HG02759 (cell line): ENCODE measurements at regions not wholly inside any gene's neighbourhood (a gene's known extent, or its start where the extent isn't known, plus 50 kb on each side); places are given as distances from the start of the nearest gene placed in this dataset.
"Not testable (repeated sequence)": the region's sequence is repeated elsewhere in the genome, so short reads cannot be mapped to it uniquely, and the experiment has no call there.

Experiments
- ATAC-seq: cut with Tn5 transposase; IDR thresholded peaks from one replicate; pipeline ENCODE4 v1.9.1; 2021; ENCODE audit warnings: mild to moderate bottlenecking, moderate library complexity; ENCODE audit not compliant: unreplicated experiment

- no peak for ATAC-seq
Measured at GRCh38 chr11:107276077-107276476, 181.5 kb downstream of the CWF19L2 start.

- no peak for ATAC-seq
Measured at GRCh38 chr11:107275632-107276031, 182.0 kb downstream of the CWF19L2 start.

GRCh38 chr11:107274138-107274537 is 183.5 kb downstream of the CWF19L2 start:
- ATAC-seq: no peak

GRCh38 chr11:107272561-107272960 is 185.1 kb downstream of the CWF19L2 start:
- no peak for ATAC-seq

DNA sequence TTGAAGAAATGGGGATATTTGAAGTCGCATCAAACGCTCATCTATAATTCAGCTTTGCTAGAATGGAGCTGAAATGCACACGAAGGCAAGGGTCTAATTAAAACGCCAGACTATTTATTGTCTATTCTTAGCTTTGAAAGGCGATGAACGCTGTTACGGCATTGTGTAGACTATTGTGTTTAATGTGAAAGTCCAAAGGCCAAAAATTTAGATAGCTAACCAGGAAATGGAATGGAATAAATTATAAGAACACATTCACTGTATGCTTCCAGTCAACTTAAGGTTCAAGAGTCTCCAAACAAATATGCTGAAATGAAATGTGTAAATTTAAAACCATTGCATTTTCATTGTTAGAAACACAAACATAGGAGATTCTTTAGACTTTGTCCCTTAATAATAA is 186.2 kb downstream of the CWF19L2 start:
- ATAC-seq: no peak

- no peak for ATAC-seq
Measured at GRCh38 chr11:107268977-107269376, 188.6 kb downstream of the CWF19L2 start.

- ATAC-seq: no peak
Measured at GRCh38 chr11:107266455-107266854, 191.2 kb downstream of the CWF19L2 start.

- no peak for ATAC-seq
Measured at GRCh38 chr11:107265591-107266121, 192.0 kb downstream of the CWF19L2 start.

- peak; percentile 55 for ATAC-seq
Measured at GRCh38 chr11:107263844-107264563, 193.6 kb downstream of the CWF19L2 start.

- ATAC-seq: no peak
Measured at GRCh38 chr11:107259811-107260221, 197.8 kb downstream of the CWF19L2 start.

GRCh38 chr11:107257710-107258109 is 199.9 kb downstream of the CWF19L2 start:
- ATAC-seq: no peak

DNA sequence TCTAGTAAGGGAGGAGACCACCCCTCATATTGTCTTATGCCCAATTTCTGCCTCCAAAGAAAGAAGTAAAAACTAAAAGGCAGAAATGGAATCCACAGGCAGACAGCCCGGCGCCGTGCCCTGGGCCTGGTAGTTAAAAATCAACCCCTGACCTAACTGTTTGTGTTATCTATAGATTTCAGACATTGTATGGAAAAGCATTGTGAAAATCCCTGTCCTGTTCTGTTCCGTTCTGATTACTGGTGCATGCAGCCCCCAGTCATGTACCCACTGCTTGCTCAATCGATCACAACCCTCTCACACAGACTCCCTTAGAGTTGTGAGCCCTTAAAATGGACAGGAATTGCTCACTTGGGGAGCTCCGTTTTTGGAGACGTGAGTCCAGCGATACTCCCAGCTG is 204.0 kb downstream of the CWF19L2 start:
- ATAC-seq: not testable (repeated sequence)

- ATAC-seq: no peak
Measured at GRCh38 chr11:107252429-107253161, 205.0 kb downstream of the CWF19L2 start.

DNA sequence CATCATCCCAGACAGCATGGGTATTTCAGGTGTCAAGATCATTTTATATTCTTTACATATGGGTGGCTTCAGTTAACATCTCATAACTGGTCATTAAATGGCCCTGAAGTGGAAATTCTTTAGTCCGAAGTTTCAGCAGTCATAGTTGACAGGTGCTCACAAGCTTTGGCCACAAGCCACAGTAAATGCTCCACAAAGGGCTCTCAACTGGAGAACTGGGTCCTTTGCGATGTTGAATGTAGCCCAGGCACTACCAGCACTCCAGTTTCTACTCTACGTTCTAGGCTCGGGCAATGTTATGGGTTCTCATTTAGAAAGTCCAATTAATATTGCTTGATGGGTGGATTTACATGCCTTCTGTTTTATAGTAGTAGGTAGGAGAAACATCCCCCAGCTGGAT is 206.3 kb downstream of the CWF19L2 start:
- ATAC-seq: no peak

DNA sequence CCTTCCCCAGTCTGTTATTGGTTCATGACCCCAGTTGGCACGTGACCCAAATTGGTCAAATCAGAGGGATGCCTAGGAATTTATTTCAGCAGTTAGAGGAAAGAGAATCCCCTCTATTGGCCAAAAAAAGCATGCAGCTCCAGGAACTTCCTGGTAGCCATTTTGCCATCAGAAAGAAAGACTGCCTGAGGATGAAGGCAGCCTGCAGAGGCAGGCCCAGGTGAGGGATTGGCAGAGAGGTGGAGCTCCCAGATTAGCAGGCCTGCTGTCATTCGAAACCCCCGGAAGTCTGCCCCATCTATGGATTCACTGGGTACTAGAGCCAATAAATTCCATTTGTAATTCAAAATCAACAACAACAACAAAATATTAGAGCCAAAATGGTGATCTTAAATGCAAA is 207.6 kb downstream of the CWF19L2 start:
- no peak for ATAC-seq

DNA sequence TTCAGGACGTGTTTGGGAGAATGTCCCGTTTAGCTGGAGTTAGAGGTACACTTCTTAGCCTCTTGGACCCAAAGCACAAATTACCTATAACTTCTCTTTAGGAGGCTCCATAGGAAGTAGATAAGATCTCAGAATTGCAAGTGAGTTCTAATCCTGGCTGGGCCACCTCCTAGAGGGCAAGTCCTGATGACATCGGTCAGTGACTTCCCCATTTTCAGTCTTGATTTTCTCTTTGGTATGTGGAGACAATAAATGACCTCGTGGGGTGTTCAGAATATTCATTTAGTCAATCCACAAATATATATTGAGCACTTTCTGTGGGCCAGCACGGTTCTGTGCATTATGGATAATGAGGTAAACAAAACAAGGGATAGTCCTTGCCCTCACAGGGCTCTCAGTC is 208.6 kb downstream of the CWF19L2 start:
- no peak for ATAC-seq

DNA sequence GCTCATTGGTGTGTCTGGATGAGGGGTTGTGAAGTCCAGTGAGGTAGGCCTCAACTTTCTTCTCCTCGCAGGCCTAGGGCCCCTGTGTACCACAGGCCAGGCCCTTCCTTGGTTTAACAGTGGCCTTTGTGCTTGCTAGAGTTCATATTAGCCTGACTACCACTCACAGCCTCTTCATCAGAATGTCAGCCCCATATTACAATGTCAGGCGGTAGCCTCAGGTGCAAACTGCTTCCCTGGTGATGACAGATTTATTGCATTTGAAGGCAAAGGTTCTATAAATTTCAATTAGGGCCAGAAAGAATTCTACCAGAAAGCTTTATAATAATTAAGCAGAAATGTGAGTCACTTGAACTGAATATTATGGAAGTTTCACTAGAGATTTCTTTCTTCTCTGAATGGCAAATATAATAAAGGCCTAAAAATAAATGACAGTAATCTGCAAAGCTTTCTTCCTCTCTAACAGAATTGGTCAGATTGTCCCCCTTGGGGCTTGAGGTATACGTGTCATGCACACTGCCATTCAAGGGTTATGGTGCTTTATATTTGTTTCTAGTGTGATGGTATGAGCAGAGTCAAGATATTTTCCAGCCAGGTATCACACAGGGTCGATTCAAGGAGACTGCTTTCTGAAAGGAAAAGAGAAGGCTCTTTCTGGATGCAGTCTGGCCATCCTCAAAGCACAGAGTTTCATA is 210.3 kb downstream of the CWF19L2 start:
- no peak for ATAC-seq

GRCh38 chr11:107243929-107244328 is 213.7 kb downstream of the CWF19L2 start:
- ATAC-seq: no peak

DNA sequence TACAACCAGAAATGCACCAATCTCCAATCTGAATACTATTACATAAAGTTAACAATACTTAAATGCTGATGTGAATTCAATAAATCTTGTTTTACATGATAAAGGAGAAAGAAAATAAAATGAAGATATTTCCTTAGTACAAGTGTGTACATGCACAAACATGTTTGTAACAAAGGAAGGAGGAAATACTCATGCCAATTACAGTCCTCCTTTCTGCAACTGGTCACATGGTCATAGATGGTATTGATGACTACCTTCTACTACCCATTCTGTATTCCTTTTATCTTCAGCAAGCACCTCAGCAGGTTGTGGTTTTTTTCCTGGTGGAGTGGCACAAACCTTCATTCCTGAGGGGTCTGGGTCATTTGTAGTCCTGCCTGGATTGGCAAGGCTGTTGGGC is 214.2 kb upstream of the GUCY1A2 start:
- no peak for ATAC-seq

GRCh38 chr11:107224836-107225235 is 206.6 kb upstream of the GUCY1A2 start:
- no peak for ATAC-seq

GRCh38 chr11:107222916-107223460 is 204.7 kb upstream of the GUCY1A2 start:
- ATAC-seq: no peak
